IgD-negative memory B cell (primary cell): ENCODE measurements at regions not wholly inside any gene's neighbourhood (a gene's known extent, or its start where the extent isn't known, plus 50 kb on each side); places are given as distances from the start of the nearest gene placed in this dataset.

Experiments
- H3K27ac Mint-ChIP-seq, 3 donors: one replicate each; pipeline ENCODE4 v1.8.0; 2020 to 2022; ENCODE audit warnings: mild to moderate bottlenecking in 3 of 3, mixed read lengths in 3 of 3, moderate library complexity in 1 of 3
- H3K27me3 Mint-ChIP-seq: one replicate; pipeline ENCODE4 v1.8.0; 2021; ENCODE audit warnings: mixed read lengths
- H3K36me3 Mint-ChIP-seq: one replicate; pipeline ENCODE4 v1.8.0; 2020; ENCODE audit warnings: mild to moderate bottlenecking, mixed read lengths
- H3K4me1 Mint-ChIP-seq, 3 donors: one replicate each; pipeline ENCODE4 v1.8.0; 2020 to 2022; ENCODE audit warnings: mixed read lengths in 3 of 3, mild to moderate bottlenecking in 1 of 3
- H3K4me3 Mint-ChIP-seq, 4 donors: one replicate each; pipeline ENCODE4 v1.8.0; 2020 to 2022; ENCODE audit warnings: mild to moderate bottlenecking in 4 of 4, mixed read lengths in 4 of 4, moderate library complexity in 3 of 4
- H3K9me3 Mint-ChIP-seq, 3 donors: one replicate each; pipeline ENCODE4 v1.8.0; 2020 to 2021; ENCODE audit warnings: mixed read lengths in 3 of 3, mild to moderate bottlenecking in 1 of 3

DNA sequence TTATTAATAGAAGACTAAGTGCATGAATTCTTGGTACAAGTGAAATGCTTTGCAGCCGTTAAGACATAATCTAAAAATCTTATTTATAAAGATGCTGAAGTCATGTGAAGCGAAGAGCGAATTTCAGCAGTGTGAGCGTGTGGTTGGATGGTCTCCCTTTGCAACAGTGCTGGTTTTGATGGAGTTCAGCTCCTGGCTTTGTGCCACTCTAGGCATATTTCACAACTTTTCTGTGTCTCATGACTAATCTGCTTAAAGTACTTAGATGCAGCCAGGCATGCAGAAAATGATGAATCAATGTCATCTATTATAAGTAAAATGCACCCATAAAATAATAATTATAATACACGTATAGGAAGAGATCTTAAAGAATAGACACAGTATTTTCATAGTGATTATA is 107.2 kb upstream of the TCERG1L start:
- H3K27ac Mint-ChIP-seq = no peak overlapping the region
- H3K36me3 Mint-ChIP-seq = no peaks in the 10 kb centered on the region
- H3K9me3 Mint-ChIP-seq = peaks cover 4 to 6% (median 5%) of the 10 kb centered on the region in 3 donors
- H3K4me3 Mint-ChIP-seq = no peak overlapping the region
- H3K4me1 Mint-ChIP-seq = no peaks in the 10 kb centered on the region
- H3K27me3 Mint-ChIP-seq = no peaks in the 10 kb centered on the region

DNA sequence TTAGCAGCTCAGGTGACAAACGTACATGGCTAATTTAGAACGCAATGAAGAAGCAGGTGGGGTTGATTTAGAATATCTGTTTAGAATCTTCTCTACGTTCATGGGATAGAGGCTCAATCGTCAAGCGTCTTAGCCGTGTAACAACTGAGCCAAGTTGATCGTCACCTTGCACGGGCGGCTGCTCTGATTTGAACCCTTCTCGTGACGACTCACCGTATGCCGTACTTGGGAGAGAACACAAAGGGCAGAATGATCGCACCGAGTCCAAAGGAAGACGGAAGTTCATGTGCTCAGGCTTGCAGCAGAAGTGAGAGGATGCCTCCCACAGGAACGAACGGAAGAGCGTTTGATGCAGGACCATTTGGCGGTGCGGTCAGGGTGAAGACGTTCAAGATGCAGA is 108.3 kb upstream of the TCERG1L start:
- Mint-ChIP-seq H3K9me3 (peaks cover 4 to 6% (median 5%) of the 10 kb centered on the region in 3 donors), H3K27ac (no peak overlapping the region), H3K27me3 (no peaks in the 10 kb centered on the region), H3K4me3 (no peak overlapping the region), H3K36me3 (no peaks in the 10 kb centered on the region), H3K4me1 (no peaks in the 10 kb centered on the region)

DNA sequence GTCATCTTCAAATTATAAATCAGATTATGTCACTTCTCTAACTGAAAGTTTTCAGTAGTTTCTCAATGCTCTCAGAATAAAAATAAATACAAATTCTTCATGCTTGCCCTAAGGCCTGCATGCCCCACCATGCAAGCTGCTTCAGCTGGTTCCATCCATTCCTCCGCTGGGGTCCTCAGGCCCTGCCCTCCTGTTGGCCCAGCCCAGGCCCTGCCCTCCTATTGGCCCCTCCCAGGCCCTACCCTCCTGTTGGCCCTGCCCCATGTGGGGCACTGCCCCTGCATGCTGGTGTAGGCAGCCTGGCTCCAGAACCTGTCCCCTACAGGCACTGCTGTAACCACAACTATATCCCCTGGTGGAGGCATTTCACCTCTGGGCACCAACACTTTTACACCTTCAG is 109.3 kb upstream of the TCERG1L start:
- Mint-ChIP-seq H3K4me3 (no peak overlapping the region), H3K4me1 (no peaks in the 10 kb centered on the region), H3K27ac (no peak overlapping the region), H3K36me3 (no peaks in the 10 kb centered on the region), H3K9me3 (peaks cover 4 to 6% (median 5%) of the 10 kb centered on the region in 3 donors), H3K27me3 (peaks cover 2% of the 10 kb centered on the region)

DNA sequence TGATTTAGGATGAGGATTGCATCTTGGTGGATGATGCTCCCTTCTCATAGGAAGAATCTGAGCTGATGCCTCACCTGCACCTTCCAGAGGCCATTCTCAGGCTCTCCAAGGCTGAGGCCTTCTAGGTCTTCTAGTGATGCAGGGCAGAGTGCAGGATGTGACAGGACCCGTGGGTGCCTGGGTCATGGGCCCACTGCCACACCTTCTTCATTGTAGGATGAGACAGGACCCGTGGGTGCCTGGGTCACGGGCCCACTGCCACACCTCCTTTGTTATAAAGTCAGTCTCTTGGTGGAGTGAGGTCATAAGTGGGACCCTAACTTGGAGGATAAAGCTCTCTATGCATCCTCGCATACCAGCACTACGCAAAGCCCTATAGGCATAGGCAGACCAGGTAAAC is 109.9 kb upstream of the TCERG1L start:
- H3K36me3 Mint-ChIP-seq = no peaks in the 10 kb centered on the region
- peaks cover under 1 to 6% (median 4%) of the 10 kb centered on the region in 3 donors for H3K9me3 Mint-ChIP-seq
- no peak overlapping the region for H3K4me3 Mint-ChIP-seq
- H3K27me3 Mint-ChIP-seq = peaks cover 2% of the 10 kb centered on the region
- H3K27ac Mint-ChIP-seq = peak overlapping the region in 1 of 3 donors; percentile 39
- no peaks in the 10 kb centered on the region for H3K4me1 Mint-ChIP-seq

DNA sequence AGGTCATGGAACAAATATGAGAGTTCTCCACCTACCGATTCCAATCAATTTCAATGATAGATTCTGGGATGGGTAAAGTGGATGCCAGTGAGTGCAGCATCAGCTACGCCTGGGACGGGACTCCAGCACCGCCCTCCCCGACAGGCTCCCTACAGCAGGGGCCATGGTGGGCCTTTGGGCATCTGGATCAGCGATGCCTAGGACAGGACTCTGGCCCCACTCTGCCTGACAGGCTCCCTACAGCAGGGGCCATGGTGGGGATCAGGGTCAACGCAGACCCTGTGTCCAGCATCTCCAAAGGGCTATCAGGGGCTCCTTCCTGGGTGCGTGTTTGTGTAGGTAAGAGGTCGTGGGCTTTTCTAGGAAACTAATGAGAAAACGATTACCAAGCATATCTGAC is 111.2 kb upstream of the TCERG1L start:
- no peaks in the 10 kb centered on the region for H3K36me3 Mint-ChIP-seq
- H3K27ac Mint-ChIP-seq = no peak overlapping the region

DNA sequence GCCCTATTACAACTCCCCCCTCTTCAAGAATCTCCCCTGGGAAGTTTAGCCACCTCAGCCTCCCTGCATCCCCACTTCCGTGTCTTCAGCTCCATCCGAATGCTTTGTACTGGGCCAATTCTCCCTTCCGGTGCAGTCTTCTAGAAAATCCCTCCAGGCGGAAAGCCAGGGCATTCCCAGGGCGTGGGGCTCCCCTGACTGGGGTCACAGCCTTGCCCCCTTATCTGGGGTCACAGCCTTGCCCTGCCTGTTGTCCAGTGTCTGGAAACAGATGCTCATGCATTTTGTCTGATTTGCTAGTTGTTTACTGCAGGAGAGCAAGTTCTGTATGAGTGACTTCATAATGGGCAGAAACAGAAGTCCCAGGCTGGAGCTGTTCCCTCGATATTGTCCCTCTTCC is 112.5 kb upstream of the TCERG1L start:
- H3K9me3 Mint-ChIP-seq = peaks cover 0 to 6% (median 0%) of the 10 kb centered on the region in 3 donors
- no peak overlapping the region for H3K4me3 Mint-ChIP-seq
- no peaks in the 10 kb centered on the region for H3K4me1 Mint-ChIP-seq
- H3K27ac Mint-ChIP-seq = no peak overlapping the region
- no peaks in the 10 kb centered on the region for H3K36me3 Mint-ChIP-seq
- H3K27me3 Mint-ChIP-seq = peaks cover 2% of the 10 kb centered on the region

More for the DNA sequence above, 111.2 kb upstream of the TCERG1L start:
- Mint-ChIP-seq H3K4me3 (no peak overlapping the region), H3K4me1 (no peaks in the 10 kb centered on the region), H3K27me3 (peaks cover 2% of the 10 kb centered on the region), H3K9me3 (peaks cover 0 to 6% (median 0%) of the 10 kb centered on the region in 3 donors)

DNA sequence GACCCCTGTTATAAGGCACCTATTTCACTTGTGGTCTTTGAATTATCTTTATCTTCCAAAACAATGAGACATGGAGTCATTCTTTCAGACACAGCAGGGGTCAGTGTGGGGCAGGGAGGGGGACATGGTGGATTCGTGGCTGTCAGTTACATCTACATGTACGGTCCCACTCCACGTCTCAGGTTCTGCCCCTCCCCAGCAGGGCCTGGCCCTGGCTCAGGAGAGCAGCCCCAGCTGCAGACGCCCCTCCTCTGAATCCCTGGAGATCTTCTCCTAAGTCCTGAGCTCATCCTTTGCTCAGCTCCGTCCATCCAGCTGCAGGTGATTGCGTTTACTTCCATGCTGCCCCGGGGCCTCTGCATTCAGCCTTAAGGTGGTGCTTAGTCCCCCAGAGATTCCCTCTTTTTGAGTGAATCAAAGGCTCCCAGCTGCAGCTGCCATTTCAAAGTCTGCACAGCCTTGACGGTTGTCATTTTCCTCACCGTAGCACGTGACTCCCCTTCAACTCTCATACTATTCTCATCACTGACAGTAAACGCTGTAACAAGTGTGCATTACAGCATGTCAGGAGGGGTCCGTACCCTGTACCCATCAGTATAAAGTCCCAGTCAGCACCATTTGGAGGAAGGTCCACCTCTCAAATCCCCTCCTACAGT is 113.4 kb upstream of the TCERG1L start:
- Mint-ChIP-seq H3K9me3 (peaks cover 0 to under 1% (median 0%) of the 10 kb centered on the region in 3 donors), H3K27ac (no peak overlapping the region), H3K4me1 (no peaks in the 10 kb centered on the region), H3K27me3 (peaks cover 2% of the 10 kb centered on the region), H3K4me3 (no peak overlapping the region), H3K36me3 (no peaks in the 10 kb centered on the region)

DNA sequence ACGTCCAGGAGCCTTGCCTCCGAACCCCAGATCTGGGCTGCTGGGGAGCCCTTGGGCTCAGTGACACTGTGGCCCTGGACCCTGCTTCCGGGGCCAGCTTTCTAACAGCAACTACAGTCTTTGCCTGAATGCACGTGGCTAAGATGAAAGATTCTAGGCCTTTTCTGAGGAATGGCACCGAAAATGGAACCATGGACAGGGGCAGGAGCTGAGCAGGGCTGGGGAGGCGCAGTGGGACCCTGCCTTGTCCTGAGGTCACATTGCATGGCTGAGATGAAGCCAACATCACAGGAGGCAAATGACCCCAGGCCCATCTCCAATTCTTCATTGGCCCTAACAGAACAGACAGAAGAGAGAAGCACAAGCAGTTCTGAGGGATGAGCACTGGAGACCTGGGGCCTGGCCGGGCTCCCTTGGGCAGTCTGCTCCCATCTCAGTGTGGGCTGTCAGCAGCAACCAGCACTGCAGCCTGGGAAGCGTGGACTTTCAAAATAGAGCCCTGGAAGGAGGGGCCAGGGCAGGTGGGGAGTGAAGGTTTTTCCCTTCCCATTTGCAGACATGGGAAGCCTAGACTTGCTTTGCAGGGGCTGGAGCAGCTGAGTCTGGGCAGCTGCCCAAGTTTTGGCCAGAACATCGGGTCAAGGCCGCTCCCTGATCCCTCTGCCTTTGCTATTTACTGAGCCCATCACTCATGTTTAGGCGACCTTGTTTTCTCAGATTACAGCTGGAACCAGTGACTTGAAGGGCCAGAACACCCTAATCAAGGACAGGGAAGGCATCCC is 114.4 kb upstream of the TCERG1L start:
- Mint-ChIP-seq H3K27ac (no peak overlapping the region), H3K4me1 (peaks cover 0 to 2% (median 0%) of the 10 kb centered on the region in 3 donors), H3K27me3 (peaks cover 2% of the 10 kb centered on the region), H3K4me3 (no peak overlapping the region), H3K36me3 (no peaks in the 10 kb centered on the region), H3K9me3 (no peaks in the 10 kb centered on the region)

DNA sequence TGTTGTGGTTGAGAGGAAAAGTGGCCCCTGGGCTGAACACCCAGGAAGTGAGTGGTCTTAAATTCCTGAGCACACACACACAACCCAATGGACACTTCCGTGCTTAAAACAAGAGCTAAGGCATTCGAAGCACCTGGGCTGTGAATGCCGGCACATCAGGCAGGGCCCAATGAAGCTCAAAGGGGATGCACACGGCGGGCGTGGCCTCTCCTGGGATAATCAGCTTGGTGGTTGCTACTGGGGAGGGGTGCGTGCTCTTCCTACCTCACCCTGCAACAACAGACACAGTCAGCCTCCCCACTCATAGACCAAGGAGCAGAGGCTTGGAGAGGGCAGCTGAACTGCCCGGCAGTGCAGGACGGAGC is 115.0 kb upstream of the TCERG1L start:
- Mint-ChIP-seq H3K9me3 (no peaks in the 10 kb centered on the region), H3K27ac (no peak overlapping the region), H3K36me3 (no peaks in the 10 kb centered on the region), H3K27me3 (peaks cover 3% of the 10 kb centered on the region), H3K4me3 (no peak overlapping the region), H3K4me1 (peaks cover 0 to 2% (median 0%) of the 10 kb centered on the region in 3 donors)

DNA sequence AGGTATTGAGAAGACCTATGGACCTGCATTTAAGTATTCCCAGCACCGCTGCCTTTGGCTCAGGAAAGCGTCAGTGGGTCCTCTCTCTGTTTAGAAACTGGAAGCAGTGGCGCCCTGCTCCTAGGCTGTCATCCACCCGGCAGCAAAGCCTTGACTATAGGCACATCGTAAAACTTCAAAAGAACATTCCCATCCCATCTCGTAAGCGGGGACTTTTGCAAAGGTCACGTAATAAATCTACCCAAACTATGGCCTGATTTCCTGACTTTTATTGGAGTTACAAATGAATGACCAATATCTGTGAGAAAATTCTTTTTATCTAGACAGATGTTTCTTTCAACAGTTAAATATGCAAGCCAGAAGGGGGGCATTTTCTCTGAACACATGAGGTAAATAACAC is 115.8 kb upstream of the TCERG1L start:
- H3K4me1 Mint-ChIP-seq = peaks cover 0 to 2% (median 0%) of the 10 kb centered on the region in 3 donors
- H3K27me3 Mint-ChIP-seq = peaks cover 4% of the 10 kb centered on the region
- H3K9me3 Mint-ChIP-seq = no peaks in the 10 kb centered on the region
- H3K36me3 Mint-ChIP-seq = no peaks in the 10 kb centered on the region
- H3K27ac Mint-ChIP-seq = no peak overlapping the region
- H3K4me3 Mint-ChIP-seq = no peak overlapping the region

DNA sequence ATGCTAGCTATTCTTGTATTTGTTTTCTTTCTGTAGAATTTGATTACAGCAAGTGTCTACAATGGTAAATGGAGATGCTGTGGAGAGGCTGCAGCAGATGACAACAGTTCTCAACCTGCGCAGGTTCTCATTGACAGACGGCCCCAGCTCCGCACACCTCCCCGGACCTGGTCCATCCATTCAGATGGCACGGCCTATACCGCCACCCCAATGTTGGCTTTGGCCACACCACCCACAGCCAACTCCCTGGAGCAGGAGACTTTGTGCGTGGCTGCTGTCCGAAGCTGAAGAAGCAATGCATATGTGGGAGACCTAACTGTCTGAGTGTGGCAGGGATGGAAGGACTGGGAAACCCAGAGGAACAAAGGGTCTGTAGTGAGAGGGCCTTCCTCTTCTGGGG is 116.4 kb upstream of the TCERG1L start:
- Mint-ChIP-seq H3K4me3 (no peak overlapping the region), H3K36me3 (no peaks in the 10 kb centered on the region), H3K4me1 (peaks cover 0 to 2% (median 0%) of the 10 kb centered on the region in 3 donors), H3K9me3 (no peaks in the 10 kb centered on the region), H3K27me3 (peaks cover 4% of the 10 kb centered on the region), H3K27ac (no peak overlapping the region)

DNA sequence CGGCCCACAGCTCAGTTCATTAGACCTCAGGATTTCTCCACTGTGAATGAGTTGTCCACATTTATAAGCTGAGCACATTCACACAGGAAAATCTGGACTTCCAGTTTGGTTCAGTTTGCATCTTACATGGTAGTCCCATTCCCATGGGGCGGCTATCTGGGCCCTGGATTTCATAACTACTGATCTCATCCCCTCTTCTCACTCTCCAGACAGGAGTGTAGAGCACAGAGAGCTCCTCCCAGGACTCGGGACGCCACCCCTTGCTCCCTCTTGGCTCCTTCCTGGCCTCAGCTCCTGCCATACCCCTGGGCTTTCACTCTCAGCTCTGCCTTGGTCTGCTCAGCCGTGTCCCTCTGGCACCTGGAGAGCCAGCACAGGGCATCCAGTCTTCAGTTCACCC is 117.6 kb upstream of the TCERG1L start:
- Mint-ChIP-seq H3K27ac (peak overlapping the region in 1 of 3 donors; percentile 53), H3K9me3 (peaks cover 0 to 3% (median 0%) of the 10 kb centered on the region in 3 donors), H3K36me3 (no peaks in the 10 kb centered on the region), H3K4me1 (peaks cover 0 to 3% (median 0%) of the 10 kb centered on the region in 3 donors), H3K27me3 (peaks cover 4% of the 10 kb centered on the region), H3K4me3 (no peak overlapping the region)

DNA sequence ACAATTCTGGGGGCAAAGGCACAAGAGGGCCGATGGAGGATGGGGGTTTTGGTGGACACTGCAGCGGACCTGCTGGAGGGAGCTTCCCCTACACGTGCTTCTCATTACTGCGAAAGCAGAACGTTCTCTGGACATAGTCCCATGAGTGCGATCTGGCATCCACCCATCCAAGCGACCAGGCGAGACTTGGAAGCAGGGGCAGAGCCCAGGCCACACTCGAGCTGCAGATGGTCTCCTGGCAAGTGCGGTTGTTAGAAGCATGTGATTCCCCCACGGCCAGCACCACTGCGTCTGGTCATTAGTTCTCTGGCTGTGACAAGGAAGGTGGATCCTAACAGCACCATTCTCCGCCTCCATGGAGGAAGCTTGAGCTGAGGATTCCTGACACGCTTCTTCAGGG is 118.4 kb upstream of the TCERG1L start:
- Mint-ChIP-seq H3K9me3 (peaks cover 0 to 3% (median 0%) of the 10 kb centered on the region in 3 donors), H3K36me3 (no peaks in the 10 kb centered on the region), H3K4me1 (peaks cover 0 to 3% (median 0%) of the 10 kb centered on the region in 3 donors), H3K27ac (no peak overlapping the region), H3K4me3 (no peak overlapping the region), H3K27me3 (peaks cover 4% of the 10 kb centered on the region)

DNA sequence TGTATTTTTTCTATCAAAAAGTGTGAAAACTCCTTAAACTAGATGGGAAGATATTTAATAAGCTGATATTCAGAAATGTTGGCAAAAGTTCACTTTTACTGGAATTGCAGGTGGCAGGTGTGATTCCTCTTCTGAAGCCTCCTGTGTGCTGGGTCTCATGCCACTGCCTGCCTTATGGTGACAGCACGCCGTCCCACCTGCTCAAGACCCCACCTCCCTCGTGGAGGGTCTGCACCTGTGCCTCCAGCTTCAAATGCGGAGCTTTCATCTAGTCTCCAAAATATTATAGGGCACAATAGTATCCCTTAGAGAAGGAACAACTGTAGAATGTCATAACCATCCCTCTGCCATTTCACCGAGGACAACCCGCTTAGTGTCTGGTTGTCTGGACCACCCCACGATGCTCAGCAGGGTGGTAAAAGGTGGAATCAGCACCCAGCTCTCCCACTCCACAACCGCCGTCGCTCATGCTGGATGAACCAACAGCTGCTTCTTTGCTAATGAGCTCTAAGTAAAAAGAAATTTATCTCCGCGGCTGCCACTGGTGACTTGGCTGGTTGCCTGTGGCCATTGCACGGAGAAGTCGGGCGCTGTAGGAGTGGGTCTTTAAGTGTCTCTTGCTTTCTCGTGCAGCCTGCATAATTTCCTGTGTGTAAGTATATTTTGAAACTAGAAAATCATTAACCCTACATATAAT is 119.3 kb upstream of the TCERG1L start:
- Mint-ChIP-seq H3K4me1 (peaks cover 0 to 3% (median 0%) of the 10 kb centered on the region in 3 donors), H3K27me3 (peaks cover 3% of the 10 kb centered on the region), H3K9me3 (peaks cover 0 to 3% (median 0%) of the 10 kb centered on the region in 3 donors), H3K4me3 (no peak overlapping the region), H3K27ac (no peak overlapping the region), H3K36me3 (no peaks in the 10 kb centered on the region)

DNA sequence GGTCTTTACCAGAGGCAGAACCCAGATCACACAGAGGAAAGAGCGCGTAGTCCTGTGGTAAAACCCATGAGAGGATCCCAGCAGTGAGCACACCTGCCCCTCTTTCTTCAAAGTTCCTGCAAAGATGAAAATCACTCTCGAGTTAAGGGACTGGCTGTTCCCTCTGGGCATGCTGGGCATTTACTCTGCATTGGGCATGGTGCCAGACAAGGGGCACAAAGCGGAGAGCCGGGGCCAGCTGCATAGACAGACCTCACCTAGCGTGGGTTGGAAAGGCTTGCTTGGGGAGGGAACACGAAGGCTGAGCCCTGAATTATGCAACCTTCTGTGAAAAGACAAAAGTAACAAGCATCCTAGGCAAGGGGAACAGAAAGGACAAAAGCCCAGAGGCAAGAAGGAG is 120.0 kb upstream of the TCERG1L start:
- no peak overlapping the region for H3K27ac Mint-ChIP-seq
- H3K4me3 Mint-ChIP-seq = no peak overlapping the region
- H3K36me3 Mint-ChIP-seq = no peaks in the 10 kb centered on the region
- peaks cover 3% of the 10 kb centered on the region for H3K27me3 Mint-ChIP-seq
- peaks cover 0 to 3% (median 0%) of the 10 kb centered on the region in 3 donors for H3K9me3 Mint-ChIP-seq
- H3K4me1 Mint-ChIP-seq = peaks cover 0 to 3% (median 0%) of the 10 kb centered on the region in 3 donors
